ENCODE measurements at regions not wholly inside any gene's neighbourhood (a gene's known extent, or its start where the extent isn't known, plus 50 kb on each side); places are given as distances from the start of the nearest gene placed in this dataset.
"Not testable (repeated sequence)": the region's sequence is repeated elsewhere in the genome, so short reads cannot be mapped to it uniquely, and the experiment has no call there.

DNA sequence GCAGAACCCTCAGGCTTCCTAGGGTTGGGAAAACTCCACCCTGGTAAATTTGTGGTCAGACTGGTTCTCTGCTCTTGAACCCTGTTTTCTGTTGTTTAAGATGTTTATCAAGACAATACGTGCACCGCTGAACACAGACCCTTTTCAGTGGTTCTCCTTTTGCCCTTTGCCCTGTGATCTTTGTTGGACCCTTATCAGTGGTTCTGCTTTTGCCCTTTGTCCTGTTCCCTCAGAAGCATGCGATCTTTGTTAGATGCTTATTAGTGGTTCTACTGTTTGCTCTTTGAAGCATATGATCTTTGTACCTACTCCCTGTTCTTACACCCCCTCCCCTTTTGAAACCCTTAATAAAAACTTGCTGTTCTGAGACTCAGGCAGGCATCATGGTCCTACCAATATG is 93.6 kb upstream of the CEP78 start:
- TF ChIP-seq, protein P1, sequence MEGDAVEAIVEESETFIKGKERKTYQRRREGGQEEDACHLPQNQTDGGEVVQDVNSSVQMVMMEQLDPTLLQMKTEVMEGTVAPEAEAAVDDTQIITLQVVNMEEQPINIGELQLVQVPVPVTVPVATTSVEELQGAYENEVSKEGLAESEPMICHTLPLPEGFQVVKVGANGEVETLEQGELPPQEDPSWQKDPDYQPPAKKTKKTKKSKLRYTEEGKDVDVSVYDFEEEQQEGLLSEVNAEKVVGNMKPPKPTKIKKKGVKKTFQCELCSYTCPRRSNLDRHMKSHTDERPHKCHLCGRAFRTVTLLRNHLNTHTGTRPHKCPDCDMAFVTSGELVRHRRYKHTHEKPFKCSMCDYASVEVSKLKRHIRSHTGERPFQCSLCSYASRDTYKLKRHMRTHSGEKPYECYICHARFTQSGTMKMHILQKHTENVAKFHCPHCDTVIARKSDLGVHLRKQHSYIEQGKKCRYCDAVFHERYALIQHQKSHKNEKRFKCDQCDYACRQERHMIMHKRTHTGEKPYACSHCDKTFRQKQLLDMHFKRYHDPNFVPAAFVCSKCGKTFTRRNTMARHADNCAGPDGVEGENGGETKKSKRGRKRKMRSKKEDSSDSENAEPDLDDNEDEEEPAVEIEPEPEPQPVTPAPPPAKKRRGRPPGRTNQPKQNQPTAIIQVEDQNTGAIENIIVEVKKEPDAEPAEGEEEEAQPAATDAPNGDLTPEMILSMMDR (IDR thresholded peaks at IDR 0.05): not testable (repeated sequence)
- TF ChIP-seq POLR2A (IDR thresholded peaks at IDR 0.05): not testable (repeated sequence)

Data from thyroid gland (tissue), 4 donors.